ENCODE measurements at regions not wholly inside any gene's neighbourhood (a gene's known extent, or its start where the extent isn't known, plus 50 kb on each side); places are given as distances from the start of the nearest gene placed in this dataset.

DNA sequence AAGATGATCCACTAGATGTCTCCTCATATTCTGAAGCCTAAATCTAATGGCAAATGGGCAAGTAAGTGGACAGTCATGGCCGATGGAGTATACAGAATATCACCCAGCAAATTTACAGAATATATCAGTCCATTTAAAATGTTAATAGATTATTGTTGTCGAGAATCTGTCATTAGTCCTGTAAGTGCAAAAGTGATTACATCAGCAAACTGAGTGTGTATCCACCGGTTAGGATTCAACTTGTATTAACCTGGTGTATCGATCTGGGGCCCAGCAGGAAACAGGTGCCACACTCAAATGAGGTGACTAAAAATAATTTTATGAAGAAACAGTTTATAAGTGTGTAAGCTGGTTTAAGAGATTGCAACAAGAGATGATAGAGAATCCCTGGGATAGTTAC is 367.9 kb upstream of the FAM47C start:
- TF ChIP-seq GATA3 (IDR thresholded peaks at IDR 0.05; ENCODE audit: low read depth, low read length): no peak
- no peak for TF ChIP-seq GATA2 (IDR thresholded peaks at IDR 0.05; ENCODE audit: low read depth, low read length)

Measured in SH-SY5Y (cell line).